ENCODE measurements at regions not wholly inside any gene's neighbourhood (a gene's known extent, or its start where the extent isn't known, plus 50 kb on each side); places are given as distances from the start of the nearest gene placed in this dataset.

- TF ChIP-seq CTCF (IDR thresholded peaks at IDR 0.05), result no peak
- no peak for TF ChIP-seq ZFX (IDR thresholded peaks at IDR 0.05; ENCODE audit: borderline replicate concordance)
Observed at GRCh38 chr10:45201271-45201670, 114.1 kb downstream of the OR13A1 start.

GRCh38 chr10:45202242-45202641 is 113.2 kb downstream of the OR13A1 start:
- TF ChIP-seq ZFX (IDR thresholded peaks at IDR 0.05; ENCODE audit: borderline replicate concordance) (no peak), CTCF (IDR thresholded peaks at IDR 0.05) (no peak)
- H3K27ac ChIP-seq, result no peak overlapping the region

More at GRCh38 chr10:45201271-45201670, 114.1 kb downstream of the OR13A1 start:
- H3K27ac ChIP-seq, result no peak overlapping the region

- no peak overlapping the region for H3K27ac ChIP-seq
- no peak for TF ChIP-seq ZFX (IDR thresholded peaks at IDR 0.05; ENCODE audit: borderline replicate concordance)
- no peak for TF ChIP-seq CTCF (IDR thresholded peaks at IDR 0.05)
Observed at GRCh38 chr10:45204954-45205775, 110.2 kb downstream of the OR13A1 start.

- no peak overlapping the region for H3K27ac ChIP-seq
- no peak for TF ChIP-seq ZFX (IDR thresholded peaks at IDR 0.05; ENCODE audit: borderline replicate concordance)
- TF ChIP-seq CTCF (IDR thresholded peaks at IDR 0.05), result no peak
Observed at GRCh38 chr10:45209888-45210287, 105.5 kb downstream of the OR13A1 start.

- TF ChIP-seq CTCF (IDR thresholded peaks at IDR 0.05) (no peak), ZFX (IDR thresholded peaks at IDR 0.05; ENCODE audit: borderline replicate concordance) (no peak)
- H3K27ac ChIP-seq, result no peak overlapping the region
Observed at GRCh38 chr10:45211576-45211975, 103.8 kb downstream of the OR13A1 start.

GRCh38 chr10:45219416-45219815 is 96.0 kb downstream of the OR13A1 start:
- H3K27ac ChIP-seq, result no peak overlapping the region
- no peak for TF ChIP-seq ZFX (IDR thresholded peaks at IDR 0.05; ENCODE audit: borderline replicate concordance)

- no peak overlapping the region for H3K27ac ChIP-seq
- TF ChIP-seq ZFX (IDR thresholded peaks at IDR 0.05; ENCODE audit: borderline replicate concordance) (no peak), CTCF (IDR thresholded peaks at IDR 0.05) (no peak)
Observed at GRCh38 chr10:45220931-45221330, 94.5 kb downstream of the OR13A1 start.

All from 22Rv1 (cell line).